Breast epithelium (tissue), 4 donors: ENCODE measurements at regions not wholly inside any gene's neighbourhood (a gene's known extent, or its start where the extent isn't known, plus 50 kb on each side); places are given as distances from the start of the nearest gene placed in this dataset.

Experiments used
- DNase-seq, 2 donors: peaks; one replicate each; pipeline ENCODE4 v3.0.0-alpha.2; 2019; ENCODE audit warnings: low spot score in 2 of 2
- H3K27ac ChIP-seq, 2 donors: fragments of 200-600 bp; sonication (generic) in 1 of 2; one replicate each; pipeline ENCODE4 v1.5.1; 2016 to 2019; ENCODE audit warnings: mild to moderate bottlenecking in 1 of 2
- H3K27me3 ChIP-seq, 2 donors: fragments of 200-600 bp; sonication (generic) in 1 of 2; one replicate each; pipeline versions ENCODE4 v1.5.1 to v1.6.0; 2017 to 2019; ENCODE audit warnings: control low read depth in 1 of 2, mild to moderate bottlenecking in 1 of 2
- H3K36me3 ChIP-seq: fragments of 200-600 bp; one replicate; pipeline ENCODE4 v1.5.1; 2019
- H3K4me1 ChIP-seq, 2 donors: fragments of 200-600 bp; sonication (generic); one replicate each; pipeline ENCODE4 v1.5.1; 2016 to 2019; ENCODE audit warnings: control low read depth in 1 of 2
- H3K4me3 ChIP-seq, 3 donors: fragments of 200-600 bp; sonication (generic); 1 replicate in 2 of 3; 2 replicates in 1 of 3; pipeline ENCODE4 v1.5.1; 2016 to 2019; ENCODE audit warnings: mild to moderate bottlenecking in 3 of 3, moderate library complexity in 2 of 3
- H3K9me3 ChIP-seq, 2 donors: fragments of 200-600 bp; sonication (generic) in 1 of 2; one replicate each; pipeline ENCODE4 v1.5.1; 2016 to 2019; ENCODE audit warnings: control low read depth in 1 of 2
- POLR2A ChIP-seq: fragments of 450-650 bp; IDR thresholded peaks from one replicate; pipeline ENCODE4 v1.6.1; 2016; ENCODE audit warnings: antibody characterized with exemption, mild to moderate bottlenecking, moderate library complexity
- POLR2AphosphoS5 ChIP-seq, 3 donors: sonication (generic); formaldehyde crosslinking; IDR thresholded peaks; one replicate each; pipeline ENCODE4 v1.6.1; 2017; ENCODE audit warnings: antibody characterized with exemption in 3 of 3
- intact Hi-C: fragments of 100-400 bp; cut with DNase I; formaldehyde crosslinking; loops from one replicate; pipeline ENCODE4 v1.15.1; 2023; ENCODE audit warnings: low total_unique reads
- TF ChIP-seq, protein P1 (sequence below), 3 donors: fragments of 450-650 bp; IDR thresholded peaks; one replicate each; pipeline ENCODE4 v1.5.1; 2016 to 2017; ENCODE audit warnings: antibody characterized with exemption in 3 of 3, mild to moderate bottlenecking in 3 of 3, moderate library complexity in 3 of 3

DNA sequence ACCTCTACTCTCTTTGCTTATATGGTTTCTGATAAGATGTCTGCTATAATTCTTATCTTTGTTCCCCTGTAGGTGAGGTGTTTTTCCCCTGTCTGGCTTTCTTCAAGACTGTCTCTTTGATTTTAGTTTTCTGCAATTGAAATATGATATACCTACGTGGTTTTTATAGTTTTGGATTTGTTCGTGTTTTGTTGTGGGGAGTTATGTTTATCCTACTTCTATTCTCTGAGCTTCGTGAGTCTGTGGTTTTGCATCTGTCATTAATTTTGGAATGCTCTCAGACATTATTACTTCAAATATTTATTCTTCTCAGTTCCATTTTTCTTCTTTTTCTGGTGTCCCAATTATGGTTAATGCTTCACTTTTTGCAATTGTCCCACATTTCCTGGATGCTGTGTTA lies 521.3 kb downstream of the KCTD16 start:
- no peak overlapping the region for H3K4me3 ChIP-seq
- no peaks in the 10 kb centered on the region for H3K27me3 ChIP-seq
- no peak overlapping the region for H3K27ac ChIP-seq
- H3K9me3 ChIP-seq = no peaks in the 10 kb centered on the region
- no peaks in the 10 kb centered on the region for H3K36me3 ChIP-seq
- no peaks in the 10 kb centered on the region for H3K4me1 ChIP-seq
- TF ChIP-seq, protein P1, sequence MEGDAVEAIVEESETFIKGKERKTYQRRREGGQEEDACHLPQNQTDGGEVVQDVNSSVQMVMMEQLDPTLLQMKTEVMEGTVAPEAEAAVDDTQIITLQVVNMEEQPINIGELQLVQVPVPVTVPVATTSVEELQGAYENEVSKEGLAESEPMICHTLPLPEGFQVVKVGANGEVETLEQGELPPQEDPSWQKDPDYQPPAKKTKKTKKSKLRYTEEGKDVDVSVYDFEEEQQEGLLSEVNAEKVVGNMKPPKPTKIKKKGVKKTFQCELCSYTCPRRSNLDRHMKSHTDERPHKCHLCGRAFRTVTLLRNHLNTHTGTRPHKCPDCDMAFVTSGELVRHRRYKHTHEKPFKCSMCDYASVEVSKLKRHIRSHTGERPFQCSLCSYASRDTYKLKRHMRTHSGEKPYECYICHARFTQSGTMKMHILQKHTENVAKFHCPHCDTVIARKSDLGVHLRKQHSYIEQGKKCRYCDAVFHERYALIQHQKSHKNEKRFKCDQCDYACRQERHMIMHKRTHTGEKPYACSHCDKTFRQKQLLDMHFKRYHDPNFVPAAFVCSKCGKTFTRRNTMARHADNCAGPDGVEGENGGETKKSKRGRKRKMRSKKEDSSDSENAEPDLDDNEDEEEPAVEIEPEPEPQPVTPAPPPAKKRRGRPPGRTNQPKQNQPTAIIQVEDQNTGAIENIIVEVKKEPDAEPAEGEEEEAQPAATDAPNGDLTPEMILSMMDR (IDR thresholded peaks at IDR 0.05) = no peak
- TF ChIP-seq POLR2A = no peak
- no peak for TF ChIP-seq POLR2AphosphoS5 (IDR thresholded peaks at IDR 0.05)
- no peak for DNase-seq
- intact Hi-C loops = no loop called here

DNA sequence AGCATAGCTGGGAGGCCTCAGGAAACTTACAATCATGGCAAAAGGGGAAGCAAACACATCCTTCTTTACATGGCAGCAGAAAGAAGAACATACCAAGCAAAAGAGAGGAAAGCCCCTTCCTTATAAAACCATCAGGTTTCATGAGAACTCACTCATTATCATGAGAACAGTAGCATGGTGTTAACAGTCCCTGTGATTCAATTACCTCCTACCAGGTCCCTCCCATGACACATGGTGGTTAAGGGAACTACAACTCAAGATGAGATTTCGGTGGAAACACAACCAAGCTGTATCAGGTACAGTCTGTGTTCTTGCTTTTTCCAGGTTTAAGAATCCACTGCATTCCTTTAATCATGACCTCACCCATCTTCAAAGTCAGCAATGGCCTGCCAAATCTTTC lies 514.2 kb downstream of the KCTD16 start:
- no peaks in the 10 kb centered on the region for H3K4me1 ChIP-seq
- H3K9me3 ChIP-seq = no peaks in the 10 kb centered on the region
- no peaks in the 10 kb centered on the region for H3K27me3 ChIP-seq
- TF ChIP-seq POLR2A (no peak), POLR2AphosphoS5 (IDR thresholded peaks at IDR 0.05) (no peak)
- TF ChIP-seq, protein P1 (IDR thresholded peaks at IDR 0.05) = no peak
- DNase-seq = no peak
- no peaks in the 10 kb centered on the region for H3K36me3 ChIP-seq
- intact Hi-C loops = no loop called here
- H3K4me3 ChIP-seq = no peak overlapping the region
- H3K27ac ChIP-seq = no peak overlapping the region

DNA sequence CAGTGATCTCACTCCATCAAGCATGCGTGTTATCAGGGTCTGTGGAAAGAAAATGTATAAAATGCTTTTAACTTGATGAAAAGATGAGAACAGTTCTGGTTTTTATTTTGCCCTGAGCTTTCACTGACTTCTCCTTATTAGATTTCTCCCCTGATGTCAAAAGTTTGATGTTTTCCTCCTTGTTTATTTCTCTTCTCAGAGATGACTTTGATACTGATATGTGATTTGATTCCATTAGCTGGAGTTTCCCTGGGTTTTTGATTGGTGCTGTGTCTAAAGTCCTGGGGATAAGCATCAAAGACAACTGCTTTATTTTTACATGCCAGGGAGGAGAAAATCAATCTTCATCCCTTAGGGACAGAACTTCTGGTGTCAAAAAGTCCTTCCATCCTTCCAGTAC lies 510.0 kb downstream of the KCTD16 start:
- H3K4me3 ChIP-seq = no peak overlapping the region
- H3K9me3 ChIP-seq = no peaks in the 10 kb centered on the region
- no peaks in the 10 kb centered on the region for H3K4me1 ChIP-seq
- TF ChIP-seq POLR2A (no peak), POLR2AphosphoS5 (IDR thresholded peaks at IDR 0.05) (no peak)
- TF ChIP-seq, protein P1 (IDR thresholded peaks at IDR 0.05) = no peak
- no peak overlapping the region for H3K27ac ChIP-seq
- no peak for DNase-seq
- intact Hi-C loops = no loop called here
- H3K36me3 ChIP-seq = no peaks in the 10 kb centered on the region
- no peaks in the 10 kb centered on the region for H3K27me3 ChIP-seq

DNA sequence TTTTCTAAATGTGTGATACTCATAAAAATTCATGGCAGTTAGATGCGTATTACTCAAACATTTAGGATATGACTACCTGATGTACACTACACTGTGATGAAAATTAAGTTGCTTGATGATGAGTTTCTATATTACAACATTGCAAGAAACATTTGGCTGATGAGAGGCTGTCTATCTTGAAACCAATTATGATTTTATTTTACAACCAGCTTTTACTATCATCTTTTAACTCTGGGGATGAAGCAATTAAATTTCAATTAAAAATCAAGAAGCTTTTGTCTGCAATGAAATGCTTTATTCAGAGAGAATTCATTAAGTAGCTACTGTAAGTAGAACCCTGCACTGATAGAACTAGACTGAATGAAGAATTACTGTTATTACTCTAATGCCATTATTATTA lies 500.4 kb downstream of the KCTD16 start:
- Histone ChIP-seq H3K9me3 (no peaks in the 10 kb centered on the region), H3K27ac (no peak overlapping the region), H3K36me3 (no peaks in the 10 kb centered on the region), H3K27me3 (no peaks in the 10 kb centered on the region), H3K4me3 (no peak overlapping the region), H3K4me1 (no peaks in the 10 kb centered on the region)
- no peak for DNase-seq
- intact Hi-C loops = no loop called here
- TF ChIP-seq, protein P1 (IDR thresholded peaks at IDR 0.05) = no peak
- no peak for TF ChIP-seq POLR2A
- no peak for TF ChIP-seq POLR2AphosphoS5 (IDR thresholded peaks at IDR 0.05)

DNA sequence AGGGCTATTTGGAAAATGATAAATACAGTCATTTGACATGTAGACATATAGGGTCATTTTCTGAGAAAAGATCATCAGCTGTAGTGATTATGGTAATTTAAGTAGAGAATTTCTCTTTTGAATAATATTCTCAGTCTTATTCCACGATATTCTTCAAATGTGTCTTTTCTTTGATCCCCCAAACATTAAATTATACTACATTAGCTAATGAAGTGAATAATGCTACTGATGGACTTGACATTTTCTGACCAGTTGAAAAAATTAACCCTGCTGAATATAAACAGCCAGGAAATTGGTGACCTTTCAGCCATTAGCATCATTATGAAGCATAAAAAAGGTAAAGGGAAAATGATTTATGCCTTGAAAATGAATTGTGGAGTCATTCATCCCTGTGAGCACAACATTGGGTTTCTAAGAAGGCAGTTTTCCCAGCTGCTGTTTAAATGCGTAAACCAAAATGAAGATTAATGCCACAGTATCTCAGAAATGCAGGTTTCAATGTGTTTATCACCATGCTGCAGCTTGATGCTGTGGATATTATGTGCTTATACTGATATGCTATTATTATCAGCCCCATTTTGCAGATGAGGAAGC lies 489.1 kb downstream of the KCTD16 start:
- DNase-seq = no peak
- Histone ChIP-seq H3K4me1 (no peaks in the 10 kb centered on the region), H3K9me3 (no peaks in the 10 kb centered on the region), H3K27ac (no peak overlapping the region), H3K27me3 (no peaks in the 10 kb centered on the region), H3K36me3 (no peaks in the 10 kb centered on the region), H3K4me3 (no peak overlapping the region)
- intact Hi-C loops = no loop called here
- TF ChIP-seq, protein P1 (IDR thresholded peaks at IDR 0.05) = no peak
- TF ChIP-seq POLR2A (no peak), POLR2AphosphoS5 (IDR thresholded peaks at IDR 0.05) (no peak)
